ENCODE measurements at regions not wholly inside any gene's neighbourhood (a gene's known extent, or its start where the extent isn't known, plus 50 kb on each side); places are given as distances from the start of the nearest gene placed in this dataset.

- dilution Hi-C loops (cut with MboI; ENCODE audit: extremely low pct_ligation_motif_present, low sequenced_read_pairs) = no loop called here
- no peak overlapping the region for H3K27ac ChIP-seq (ENCODE audit: control insufficient read depth, insufficient read depth, low read length)
- TF ChIP-seq CTCF (optimal IDR thresholded peaks at IDR 0.05 in 1 of 3, IDR thresholded peaks at IDR 0.05 in 1 of 3, conservative IDR thresholded peaks at IDR 0.05 in 1 of 3; ENCODE audit: extremely low read depth in 1 of 3, insufficient read depth in 2 of 3, low read length in 3 of 3) (peak in 1 of 3 experiments; percentile 46), EZH2 (IDR thresholded peaks at IDR 0.05; ENCODE audit: low read length) (no peak)
- no peaks in the 10 kb centered on the region for H3K9me3 ChIP-seq (ENCODE audit: control insufficient read depth, low read depth, low read length)
- no peaks in the 10 kb centered on the region for H4K20me1 ChIP-seq (ENCODE audit: control insufficient read depth, extremely low read depth, insufficient read depth, low read length)
- FAIRE-seq (no peak), DNase-seq (ENCODE audit: low read depth, low spot score) (no peak)
- H3K4me1 ChIP-seq (ENCODE audit: control insufficient read depth, extremely low read depth, insufficient read depth, low read length) = no peaks in the 10 kb centered on the region
- no peak overlapping the region for H3K4me3 ChIP-seq (ENCODE audit: control insufficient read depth in 2 of 3, extremely low read depth in 1 of 3, insufficient read depth in 2 of 3, low read depth in 1 of 3, low read length in 3 of 3)
- H3K79me2 ChIP-seq (ENCODE audit: control insufficient read depth, insufficient read depth, low read length) = no peaks in the 10 kb centered on the region
- no peak overlapping the region for H3K9ac ChIP-seq (ENCODE audit: control insufficient read depth, extremely low read depth, insufficient read depth, low read length)
- H3K9me1 ChIP-seq (ENCODE audit: control insufficient read depth, extremely low read depth, insufficient read depth, low read length) = no peaks in the 10 kb centered on the region
- no peak overlapping the region for H2AFZ ChIP-seq (ENCODE audit: control insufficient read depth, low read length)
- no peaks in the 10 kb centered on the region for H3K27me3 ChIP-seq (ENCODE audit: control insufficient read depth, extremely low read depth, insufficient read depth, low read length)
- no peak overlapping the region for H3K4me2 ChIP-seq (ENCODE audit: control insufficient read depth, extremely low read depth, insufficient read depth, low read depth, low read length)
- H3K36me3 ChIP-seq (ENCODE audit: control insufficient read depth in 2 of 2, extremely low read depth in 1 of 2, insufficient read depth in 2 of 2, low read length in 2 of 2) = no peaks in the 10 kb centered on the region
Observed at GRCh38 chr5:94025788-94026473, 284.5 kb upstream of the POU5F2 start.

- dilution Hi-C loops (cut with MboI; ENCODE audit: extremely low pct_ligation_motif_present, low sequenced_read_pairs) = no loop called here
- TF ChIP-seq EZH2 (IDR thresholded peaks at IDR 0.05; ENCODE audit: low read length) = no peak
- TF ChIP-seq CTCF (optimal IDR thresholded peaks at IDR 0.05 in 1 of 3, IDR thresholded peaks at IDR 0.05 in 1 of 3, conservative IDR thresholded peaks at IDR 0.05 in 1 of 3; ENCODE audit: extremely low read depth in 1 of 3, insufficient read depth in 2 of 3, low read length in 3 of 3) = no peak
- DNase-seq (ENCODE audit: low read depth, low spot score) = no peak
- Histone ChIP-seq H3K9me3 (ENCODE audit: control insufficient read depth, low read depth, low read length) (no peaks in the 10 kb centered on the region), H3K9me1 (ENCODE audit: control insufficient read depth, extremely low read depth, insufficient read depth, low read length) (no peaks in the 10 kb centered on the region), H4K20me1 (ENCODE audit: control insufficient read depth, extremely low read depth, insufficient read depth, low read length) (no peaks in the 10 kb centered on the region), H3K27ac (ENCODE audit: control insufficient read depth, insufficient read depth, low read length) (no peak overlapping the region), H3K36me3 (ENCODE audit: control insufficient read depth in 2 of 2, extremely low read depth in 1 of 2, insufficient read depth in 2 of 2, low read length in 2 of 2) (no peaks in the 10 kb centered on the region), H3K27me3 (ENCODE audit: control insufficient read depth, extremely low read depth, insufficient read depth, low read length) (no peaks in the 10 kb centered on the region), H3K79me2 (ENCODE audit: control insufficient read depth, insufficient read depth, low read length) (no peaks in the 10 kb centered on the region), H3K4me3 (ENCODE audit: control insufficient read depth in 2 of 3, extremely low read depth in 1 of 3, insufficient read depth in 2 of 3, low read depth in 1 of 3, low read length in 3 of 3) (no peak overlapping the region), H3K4me2 (ENCODE audit: control insufficient read depth, extremely low read depth, insufficient read depth, low read depth, low read length) (no peak overlapping the region), H3K4me1 (ENCODE audit: control insufficient read depth, extremely low read depth, insufficient read depth, low read length) (no peaks in the 10 kb centered on the region), H2AFZ (ENCODE audit: control insufficient read depth, low read length) (no peak overlapping the region), H3K9ac (ENCODE audit: control insufficient read depth, extremely low read depth, insufficient read depth, low read length) (no peak overlapping the region)
- no peak for FAIRE-seq
Observed at GRCh38 chr5:94024620-94025019, 283.2 kb upstream of the POU5F2 start.

All from keratinocyte (primary cell).